Hepatocyte (in vitro differentiated cells): ENCODE measurements at regions not wholly inside any gene's neighbourhood (a gene's known extent, or its start where the extent isn't known, plus 50 kb on each side); places are given as distances from the start of the nearest gene placed in this dataset.

ENCODE experiments used
- DNase-seq: peaks from one replicate; pipeline ENCODE4 v3.0.0-alpha.2; 2016; ENCODE audit warnings: low spot score
- H2AFZ ChIP-seq: fragments of 200-600 bp; sonication (generic); 2 replicates; pipeline ENCODE4 v1.6.0; 2016; ENCODE audit warnings: antibody characterized with exemption, mild to moderate bottlenecking
- H3K27ac ChIP-seq: fragments of 200-600 bp; sonication (generic); 2 replicates; pipeline ENCODE4 v1.5.1; 2016; ENCODE audit warnings: mild to moderate bottlenecking
- H3K27me3 ChIP-seq: fragments of 200-600 bp; sonication (generic); 2 replicates; pipeline ENCODE4 v1.6.1; 2016
- H3K36me3 ChIP-seq: fragments of 200-600 bp; sonication (generic); replicated peaks from 2 replicates; pipeline ENCODE4 v1.5.1; 2016; ENCODE audit warnings: low read depth; ENCODE audit not compliant: insufficient read depth
- H3K4me1 ChIP-seq: fragments of 200-600 bp; sonication (generic); 2 replicates; pipeline ENCODE4 v1.5.1; 2016; ENCODE audit warnings: mild to moderate bottlenecking, moderate library complexity; ENCODE audit not compliant: insufficient read depth
- H3K4me2 ChIP-seq: fragments of 200-600 bp; sonication (generic); 2 replicates; pipeline ENCODE4 v1.6.0; 2016
- H3K4me3 ChIP-seq: fragments of 200-600 bp; sonication (generic); 2 replicates; pipeline ENCODE4 v1.5.1; 2016; ENCODE audit warnings: mild to moderate bottlenecking
- H3K79me2 ChIP-seq: fragments of 200-600 bp; sonication (generic); 2 replicates; pipeline ENCODE4 v1.6.0; 2017; ENCODE audit warnings: mild to moderate bottlenecking
- H3K9me2 ChIP-seq: fragments of 200-600 bp; sonication (generic); replicated peaks from 2 replicates; pipeline ENCODE4 v1.6.0; 2017; ENCODE audit warnings: mild to moderate bottlenecking; ENCODE audit not compliant: insufficient read depth
- H3K9me3 ChIP-seq: fragments of 200-600 bp; sonication (generic); 2 replicates; pipeline ENCODE4 v1.5.1; 2016; ENCODE audit warnings: low read depth, mild to moderate bottlenecking
- H4K20me1 ChIP-seq: fragments of 200-600 bp; sonication (generic); 2 replicates; pipeline ENCODE4 v1.6.0; 2016; ENCODE audit warnings: mild to moderate bottlenecking; ENCODE audit not compliant: insufficient read depth, poor library complexity, severe bottlenecking
- EZH2 ChIP-seq: fragments of 200-600 bp; sonication (generic); IDR thresholded peaks from 2 replicates; pipeline ENCODE4 v1.6.1; 2016; ENCODE audit warnings: antibody characterized with exemption, mild to moderate bottlenecking, borderline replicate concordance
- EZH2phosphoT487 ChIP-seq: fragments of 200-600 bp; sonication (generic); IDR thresholded peaks from one replicate; pipeline ENCODE4 v1.6.1; 2018; ENCODE audit warnings: antibody characterized with exemption, mild to moderate bottlenecking, low read depth, moderate library complexity; ENCODE audit not compliant: unreplicated experiment, severe bottlenecking
- WGBS: methylation state at CpG from one replicate; pipeline ENCODE4 v1.1.6; 2016; ENCODE audit warnings: low lambda C conversion rate; ENCODE audit errors: missing lambda C conversion rate; 5-methylcytosine and 5-hydroxymethylcytosine counted together
- TF ChIP-seq, protein P1 (sequence below): fragments of 200-600 bp; sonication (generic); IDR thresholded peaks from 2 replicates; pipeline ENCODE4 v1.5.1; 2016; ENCODE audit warnings: antibody characterized with exemption, mild to moderate bottlenecking; ENCODE audit not compliant: poor library complexity

- no peak overlapping the region for H3K27ac ChIP-seq
- no peaks in the 10 kb centered on the region for H3K4me1 ChIP-seq
- H2AFZ ChIP-seq = no peak overlapping the region
- no peak overlapping the region for H3K4me2 ChIP-seq
- no peaks in the 10 kb centered on the region for H3K9me3 ChIP-seq
- H3K4me3 ChIP-seq = no peak overlapping the region
- no peaks in the 10 kb centered on the region for H3K27me3 ChIP-seq
- no peaks in the 10 kb centered on the region for H3K9me2 ChIP-seq
- DNase-seq = no peak
- H3K79me2 ChIP-seq = no peaks in the 10 kb centered on the region
- TF ChIP-seq EZH2 (no peak), EZH2phosphoT487 (no peak)
- TF ChIP-seq, protein P1, sequence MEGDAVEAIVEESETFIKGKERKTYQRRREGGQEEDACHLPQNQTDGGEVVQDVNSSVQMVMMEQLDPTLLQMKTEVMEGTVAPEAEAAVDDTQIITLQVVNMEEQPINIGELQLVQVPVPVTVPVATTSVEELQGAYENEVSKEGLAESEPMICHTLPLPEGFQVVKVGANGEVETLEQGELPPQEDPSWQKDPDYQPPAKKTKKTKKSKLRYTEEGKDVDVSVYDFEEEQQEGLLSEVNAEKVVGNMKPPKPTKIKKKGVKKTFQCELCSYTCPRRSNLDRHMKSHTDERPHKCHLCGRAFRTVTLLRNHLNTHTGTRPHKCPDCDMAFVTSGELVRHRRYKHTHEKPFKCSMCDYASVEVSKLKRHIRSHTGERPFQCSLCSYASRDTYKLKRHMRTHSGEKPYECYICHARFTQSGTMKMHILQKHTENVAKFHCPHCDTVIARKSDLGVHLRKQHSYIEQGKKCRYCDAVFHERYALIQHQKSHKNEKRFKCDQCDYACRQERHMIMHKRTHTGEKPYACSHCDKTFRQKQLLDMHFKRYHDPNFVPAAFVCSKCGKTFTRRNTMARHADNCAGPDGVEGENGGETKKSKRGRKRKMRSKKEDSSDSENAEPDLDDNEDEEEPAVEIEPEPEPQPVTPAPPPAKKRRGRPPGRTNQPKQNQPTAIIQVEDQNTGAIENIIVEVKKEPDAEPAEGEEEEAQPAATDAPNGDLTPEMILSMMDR = no peak
- 95% methylated on average over 3 of the region's 3 CpGs for WGBS
- no peaks in the 10 kb centered on the region for H3K36me3 ChIP-seq
- H4K20me1 ChIP-seq = no peaks in the 10 kb centered on the region
Observed at GRCh38 chr6:154578004-154578559, 67.6 kb upstream of the CNKSR3 start.

DNA sequence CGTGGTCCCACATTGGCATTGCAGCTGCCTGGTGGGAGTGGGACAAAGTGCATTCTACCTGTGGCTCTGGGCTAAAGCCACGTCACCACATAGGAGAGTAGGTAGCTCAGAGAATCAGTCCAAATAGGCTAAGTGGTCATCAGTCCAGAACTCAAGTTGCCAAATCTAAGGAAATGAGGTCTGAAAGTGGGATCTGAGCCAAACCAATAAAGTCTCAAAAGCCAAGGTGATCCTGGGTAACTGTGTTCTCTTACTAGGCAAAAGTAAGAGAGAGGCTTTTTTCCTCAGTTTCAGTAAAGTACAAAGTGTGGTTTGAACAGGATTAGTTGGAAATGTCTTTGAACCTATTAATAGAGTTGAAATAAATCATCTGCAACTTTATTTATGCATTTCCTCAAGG, 68.6 kb upstream of the CNKSR3 start:
- Histone ChIP-seq H3K27ac (no peak overlapping the region), H3K27me3 (no peaks in the 10 kb centered on the region), H3K79me2 (no peaks in the 10 kb centered on the region), H2AFZ (no peak overlapping the region), H4K20me1 (no peaks in the 10 kb centered on the region), H3K4me1 (no peaks in the 10 kb centered on the region), H3K9me2 (no peaks in the 10 kb centered on the region), H3K4me2 (no peak overlapping the region), H3K36me3 (no peaks in the 10 kb centered on the region), H3K9me3 (no peaks in the 10 kb centered on the region), H3K4me3 (no peak overlapping the region)
- 88% methylated on average over 2 of the region's 2 CpGs for WGBS
- DNase-seq = no peak
- TF ChIP-seq, protein P1 = no peak
- no peak for TF ChIP-seq EZH2
- no peak for TF ChIP-seq EZH2phosphoT487

DNA sequence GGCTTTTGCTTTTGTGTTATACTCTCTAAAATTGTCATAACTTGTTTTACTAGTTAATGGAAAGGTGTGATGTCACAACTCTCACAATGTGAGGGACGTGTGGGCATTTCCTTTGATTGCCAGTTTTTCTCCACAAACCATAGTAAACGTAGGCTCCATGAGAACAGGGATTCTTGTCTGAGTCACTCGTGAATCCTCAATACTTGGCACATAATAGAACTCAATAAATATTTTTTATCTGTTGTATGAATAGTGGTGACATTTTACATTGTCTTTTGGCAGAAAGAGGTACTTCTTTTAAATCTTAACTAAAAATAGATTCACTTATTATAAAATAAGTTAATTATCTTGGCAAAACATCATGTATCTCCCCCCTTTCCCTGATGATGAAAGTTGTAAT, 69.0 kb upstream of the CNKSR3 start:
- WGBS = 73% methylated on average over 3 of the region's 3 CpGs
- no peak overlapping the region for H3K4me2 ChIP-seq

More for the DNA sequence above, 69.0 kb upstream of the CNKSR3 start:
- H3K4me1 ChIP-seq = no peaks in the 10 kb centered on the region
- H3K79me2 ChIP-seq = no peaks in the 10 kb centered on the region
- no peak for TF ChIP-seq EZH2phosphoT487
- TF ChIP-seq EZH2 = no peak
- TF ChIP-seq, protein P1 = no peak
- H3K36me3 ChIP-seq = no peaks in the 10 kb centered on the region
- no peak overlapping the region for H3K4me3 ChIP-seq
- no peaks in the 10 kb centered on the region for H3K9me3 ChIP-seq
- H3K9me2 ChIP-seq = no peaks in the 10 kb centered on the region
- H2AFZ ChIP-seq = no peak overlapping the region
- DNase-seq = no peak
- no peak overlapping the region for H3K27ac ChIP-seq
- no peaks in the 10 kb centered on the region for H4K20me1 ChIP-seq
- H3K27me3 ChIP-seq = no peaks in the 10 kb centered on the region
